K562 (cell line): ENCODE measurements at regions not wholly inside any gene's neighbourhood (a gene's known extent, or its start where the extent isn't known, plus 50 kb on each side); places are given as distances from the start of the nearest gene placed in this dataset.

ENCODE experiments used
- CBFB ChIP-seq: sonication (generic); formaldehyde crosslinking; IDR thresholded peaks from 2 replicates; pipeline ENCODE4 v1.4.0; 2020; ENCODE audit warnings: mild to moderate bottlenecking, missing genetic modification reagents
- HDAC8 ChIP-seq: fragments of 450-650 bp; IDR thresholded peaks from 2 replicates; pipeline ENCODE4 v1.6.1; 2016; ENCODE audit warnings: mild to moderate bottlenecking, missing genetic modification characterization, moderate library complexity, missing compliant biosample characterization
- PRPF4 ChIP-seq: fragments of 200-400 bp; formaldehyde crosslinking; IDR thresholded peaks from one replicate; pipeline ENCODE4 v1.6.1; 2017; ENCODE audit warnings: low read length, low read depth, mild to moderate bottlenecking; ENCODE audit not compliant: insufficient read depth, poor library complexity, severe bottlenecking
- RREB1 ChIP-seq: fragments of 250-450 bp; sonication (Bioruptor Pico); IDR thresholded peaks from 2 replicates; pipeline ENCODE4 v1.4.0; 2020
- TRIM28 ChIP-seq: fragments of 450-650 bp; IDR thresholded peaks from 2 replicates; pipeline ENCODE4 v1.6.1; 2017
- ZHX1 ChIP-seq: fragments of 150-350 bp; conservative IDR thresholded peaks from 2 replicates; pipeline ENCODE4 v1.6.1; 2014; ENCODE audit warnings: low read length
- ZKSCAN1 ChIP-seq: fragments of 150-350 bp; IDR thresholded peaks from 2 replicates; pipeline ENCODE4 v1.6.1; 2016; ENCODE audit warnings: low read depth, low read length
- ZNF57 ChIP-seq: fragments of 450-650 bp; formaldehyde crosslinking; IDR thresholded peaks from 2 replicates; pipeline ENCODE4 v1.4.0; 2020; ENCODE audit warnings: mild to moderate bottlenecking, moderate library complexity
- ZNF696 ChIP-seq: fragments of 250-450 bp; sonication (Bioruptor Pico); conservative IDR thresholded peaks from 2 replicates; pipeline ENCODE4 v1.4.0; 2020; ENCODE audit warnings: mild to moderate bottlenecking, moderate library complexity
- TF ChIP-seq, protein P1 (sequence below): fragments of 450-650 bp; formaldehyde crosslinking; IDR thresholded peaks from 2 replicates; pipeline ENCODE4 v1.4.0; 2022; ENCODE audit warnings: mild to moderate bottlenecking, moderate library complexity

- no peak for TF ChIP-seq ZHX1
- TF ChIP-seq RREB1 = no peak
- TF ChIP-seq ZNF57 (CRISPR knock-in tag) = no peak
- no peak for TF ChIP-seq PRPF4
- TF ChIP-seq ZKSCAN1 = no peak
- no peak for TF ChIP-seq HDAC8 (tag)
- no peak for TF ChIP-seq CBFB (CRISPR knock-in tag)
- TF ChIP-seq, protein P1, sequence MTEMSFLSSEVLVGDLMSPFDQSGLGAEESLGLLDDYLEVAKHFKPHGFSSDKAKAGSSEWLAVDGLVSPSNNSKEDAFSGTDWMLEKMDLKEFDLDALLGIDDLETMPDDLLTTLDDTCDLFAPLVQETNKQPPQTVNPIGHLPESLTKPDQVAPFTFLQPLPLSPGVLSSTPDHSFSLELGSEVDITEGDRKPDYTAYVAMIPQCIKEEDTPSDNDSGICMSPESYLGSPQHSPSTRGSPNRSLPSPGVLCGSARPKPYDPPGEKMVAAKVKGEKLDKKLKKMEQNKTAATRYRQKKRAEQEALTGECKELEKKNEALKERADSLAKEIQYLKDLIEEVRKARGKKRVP = no peak
- TF ChIP-seq TRIM28 = no peak
- no peak for TF ChIP-seq ZNF696 (CRISPR knock-in tag)
Measured at GRCh38 chrX:3450881-3451570, 104.6 kb upstream of the MXRA5 start (continued).
